Myocyte (in vitro differentiated cells): ENCODE measurements at regions not wholly inside any gene's neighbourhood (a gene's known extent, or its start where the extent isn't known, plus 50 kb on each side); places are given as distances from the start of the nearest gene placed in this dataset.

Experiments
- DNase-seq: peaks from one replicate; pipeline ENCODE4 v3.0.0-alpha.2; 2012; ENCODE audit warnings: low read depth

DNA sequence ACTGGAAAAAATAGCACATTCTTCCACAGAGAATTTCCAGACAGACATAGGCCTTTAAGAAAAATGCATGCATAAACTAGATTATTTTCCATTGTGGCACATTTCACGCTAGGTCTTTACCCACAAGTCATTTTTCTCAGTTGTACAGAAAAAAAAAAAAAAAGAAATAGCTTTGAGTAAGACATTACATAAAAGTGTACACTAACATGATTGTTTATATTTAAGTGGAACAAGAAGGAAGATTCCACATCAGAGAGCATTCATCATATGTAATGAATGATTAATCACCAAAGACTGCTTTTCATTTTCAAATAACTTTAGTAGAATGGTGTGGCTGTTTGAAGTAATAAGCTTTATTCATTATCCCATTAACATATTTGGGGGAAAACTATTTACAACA, 1270.2 kb upstream of the AGA start:
- no peak for DNase-seq

DNA sequence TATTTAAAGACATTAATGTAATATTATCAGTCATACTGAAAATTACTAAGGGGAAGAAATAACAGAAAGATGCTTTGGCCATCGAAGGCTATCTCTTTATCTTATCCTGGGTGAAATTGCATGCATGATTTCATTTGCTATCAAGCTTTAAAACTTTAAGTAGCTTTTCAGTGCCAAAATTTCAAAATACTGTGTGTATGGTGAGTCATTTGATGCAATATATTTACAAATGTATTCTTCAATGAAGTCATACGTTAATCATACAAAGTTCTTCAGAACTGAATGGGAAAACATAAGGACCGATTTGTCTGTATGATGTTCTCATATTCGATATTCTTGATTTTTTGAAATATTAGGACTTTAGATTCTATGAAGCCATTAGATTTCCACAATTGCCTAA, 1295.8 kb upstream of the AGA start:
- DNase-seq, result no peak

DNA sequence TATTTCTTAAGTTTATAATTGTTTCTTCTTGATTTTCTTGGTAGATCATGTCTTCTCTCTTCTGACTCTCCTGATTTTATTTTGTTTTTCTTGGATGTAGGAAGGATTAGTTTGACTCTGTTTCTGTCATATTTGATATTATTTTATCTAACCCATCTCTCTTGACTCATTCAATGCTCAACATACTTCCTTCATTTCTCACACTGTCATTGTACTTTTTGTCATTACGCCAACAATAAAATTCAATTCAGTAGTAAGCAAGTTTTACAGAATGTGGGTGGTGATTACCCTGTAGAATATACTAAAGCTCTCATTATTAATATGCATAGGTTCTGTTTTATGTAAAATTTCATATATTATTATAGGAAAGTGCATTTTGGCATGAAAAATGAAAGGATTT, 1303.0 kb upstream of the AGA start:
- no peak for DNase-seq

DNA sequence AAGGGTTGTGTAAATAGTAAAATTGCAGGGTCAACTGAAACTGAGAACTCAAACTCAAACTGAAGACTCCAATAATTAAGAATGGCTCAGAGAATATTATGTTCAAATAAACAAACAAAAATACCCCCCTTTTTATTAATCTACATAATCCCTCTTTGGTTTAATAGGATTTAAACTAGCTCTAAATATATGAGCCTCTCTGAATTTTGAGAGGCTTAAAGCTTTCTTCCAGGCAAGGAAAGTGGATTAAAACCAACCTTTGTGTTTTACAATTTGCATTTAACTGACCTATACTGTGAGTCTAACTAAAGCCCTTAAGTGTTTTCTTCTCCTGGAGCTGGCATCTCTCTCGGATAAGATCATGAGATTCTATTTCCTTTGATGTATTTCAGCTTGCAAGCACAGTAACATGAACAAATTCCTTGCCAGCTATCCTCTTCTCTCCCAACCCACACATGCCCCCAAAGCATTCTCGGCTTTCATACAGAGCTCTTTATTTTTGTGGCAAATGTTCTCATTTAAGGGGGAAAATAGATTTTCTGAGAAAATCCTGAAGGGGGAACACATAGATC, 1310.8 kb upstream of the AGA start:
- no peak for DNase-seq

DNA sequence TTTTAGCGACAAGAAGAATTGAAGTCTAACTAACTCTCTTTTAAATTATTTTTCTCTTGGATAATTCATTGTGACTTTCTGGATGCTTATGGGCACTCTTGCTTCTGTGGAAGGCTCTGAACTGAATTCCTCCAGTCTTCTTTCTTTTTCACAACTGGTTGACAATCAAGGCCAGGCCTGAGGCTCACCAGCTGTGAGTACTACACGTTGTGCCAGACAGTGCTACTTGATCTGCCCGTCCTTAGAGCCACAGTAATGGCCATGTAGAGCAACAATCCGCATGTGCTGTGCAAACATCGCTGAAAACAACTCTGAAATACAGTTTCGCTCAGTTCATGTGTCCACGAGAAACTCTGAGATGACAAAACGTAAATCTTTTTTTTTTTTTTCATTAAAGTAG, 1336.3 kb upstream of the AGA start:
- no peak for DNase-seq

DNA sequence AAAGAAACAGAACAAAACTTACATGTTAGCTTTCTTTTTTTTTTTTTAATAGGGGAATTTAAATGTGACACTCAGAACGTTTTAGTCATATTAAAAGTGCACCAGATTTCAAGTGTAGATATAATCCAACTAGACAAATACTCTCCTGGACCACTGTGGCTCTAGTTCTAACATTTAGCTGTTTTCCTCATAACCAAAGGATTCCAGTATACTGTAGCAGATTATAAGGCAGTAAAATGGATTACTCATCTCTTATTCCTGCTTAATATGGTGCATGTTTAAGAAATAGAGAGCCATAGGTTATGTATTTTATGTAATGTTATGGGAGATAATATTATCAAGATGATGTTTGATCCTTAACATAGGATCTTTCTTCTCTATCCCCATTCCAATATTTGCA, 1339.5 kb upstream of the AGA start:
- no peak for DNase-seq

DNA sequence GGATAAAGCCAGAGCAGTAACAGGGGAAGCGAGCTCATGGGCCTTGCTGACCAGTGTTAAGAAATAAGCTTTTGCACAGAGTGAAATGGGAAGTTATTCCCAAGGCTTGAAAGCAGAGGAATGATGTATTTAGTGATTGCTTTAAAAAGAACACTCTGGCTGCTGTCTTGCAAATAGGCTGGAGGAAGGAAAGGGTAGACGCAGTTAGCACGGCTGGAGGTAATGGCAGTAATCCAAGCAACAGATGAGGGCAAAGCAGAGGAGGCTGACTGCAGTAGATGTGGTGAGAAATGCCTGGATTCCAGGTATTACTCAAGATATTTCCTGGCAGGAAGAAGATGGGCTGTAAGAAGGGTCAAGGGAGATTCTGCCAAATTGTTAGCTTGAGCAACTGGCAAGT, 1342.3 kb upstream of the AGA start:
- no peak for DNase-seq

DNA sequence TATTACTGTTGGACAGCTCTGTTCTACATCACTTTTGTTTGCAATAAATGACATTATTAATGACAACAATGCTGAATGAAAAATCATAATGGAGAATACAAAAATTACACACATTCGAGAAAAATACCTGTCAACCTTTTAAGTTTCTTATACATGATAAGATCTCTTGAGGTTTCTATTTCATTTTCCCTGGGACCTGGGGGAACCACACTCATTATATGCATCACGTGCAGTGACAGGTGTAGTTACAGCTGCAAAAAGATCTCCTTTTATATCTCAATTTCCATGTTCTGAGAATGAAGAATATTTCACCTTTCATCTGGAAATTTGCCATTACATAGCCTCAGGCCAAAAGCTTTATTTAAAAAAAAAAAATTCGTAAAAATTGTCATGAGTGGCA, 1347.0 kb upstream of the AGA start:
- no peak for DNase-seq

DNA sequence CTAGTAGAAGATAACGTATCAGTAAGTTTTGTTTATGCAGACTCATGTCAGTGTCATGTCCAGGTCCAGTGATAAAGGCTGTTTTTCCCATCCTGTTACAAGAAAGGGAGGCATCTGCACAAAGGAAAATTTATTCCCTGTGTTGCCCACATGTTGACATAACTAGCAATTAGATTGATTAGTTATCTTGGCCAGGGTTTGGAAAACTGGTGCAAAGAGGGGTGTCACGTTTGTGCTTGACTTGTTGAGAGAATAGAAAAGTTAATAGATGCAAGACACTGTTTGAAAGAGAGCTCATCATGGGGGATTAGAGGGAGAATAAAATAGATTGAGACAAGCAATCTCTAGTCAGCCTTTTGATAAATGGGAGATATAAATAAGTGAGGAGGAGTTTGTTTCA, 1357.0 kb upstream of the AGA start:
- DNase-seq, result no peak

DNA sequence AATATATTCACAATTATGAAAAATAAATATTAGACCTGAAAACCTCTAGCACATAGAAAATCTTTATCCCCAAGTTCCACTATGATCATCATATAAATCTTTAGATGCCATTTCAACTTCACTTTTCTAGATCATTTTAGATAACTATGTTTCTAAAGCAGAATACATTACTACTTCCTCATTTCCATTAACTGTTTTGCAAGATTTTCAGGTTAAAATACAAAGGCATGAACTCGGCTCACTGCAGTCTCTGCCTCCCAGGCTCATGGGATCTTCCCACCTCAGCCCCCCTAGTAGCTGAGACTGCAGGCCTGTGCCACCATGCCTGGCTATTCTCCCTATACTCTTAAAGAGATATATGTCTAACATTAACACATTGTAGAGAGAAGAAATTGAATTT, 1365.9 kb upstream of the AGA start:
- no peak for DNase-seq

DNA sequence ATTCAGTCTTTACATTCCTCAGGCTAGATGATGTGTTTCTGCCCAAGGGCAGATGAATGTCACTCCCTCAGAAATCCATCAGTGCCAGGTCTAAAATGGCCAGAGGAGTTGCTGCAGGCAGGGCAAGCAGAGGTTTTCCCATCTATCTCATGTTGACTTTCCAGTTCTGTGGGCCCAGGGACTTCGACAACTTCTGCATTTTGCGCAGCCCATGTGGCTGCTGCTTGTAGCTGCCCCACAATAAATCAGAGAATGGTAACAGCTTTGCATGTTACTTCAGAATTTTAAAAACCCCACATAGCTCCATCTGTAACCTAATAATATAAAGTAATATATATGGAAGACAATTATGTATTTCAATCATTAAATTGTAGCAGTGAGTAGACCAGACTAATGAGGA, 1367.7 kb upstream of the AGA start:
- DNase-seq, result no peak

DNA sequence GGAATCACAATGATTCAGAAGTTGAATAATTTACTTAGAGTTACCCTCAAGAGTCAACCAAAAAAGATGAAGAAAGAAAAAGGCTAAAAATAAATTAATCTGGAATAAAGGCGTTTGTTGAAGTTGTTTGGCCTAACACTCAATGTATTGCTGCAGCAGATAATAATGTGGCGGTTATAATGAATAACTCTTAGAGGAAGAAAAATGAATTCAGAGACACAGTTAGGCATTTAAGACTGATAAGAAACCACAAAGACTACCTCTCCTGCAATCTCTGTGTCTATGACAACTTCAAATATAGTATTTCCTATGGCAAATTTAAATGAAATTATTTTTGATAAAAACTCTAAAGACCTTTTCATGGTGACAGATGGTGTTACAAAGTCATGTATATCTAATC, 1369.1 kb upstream of the AGA start:
- no peak for DNase-seq

DNA sequence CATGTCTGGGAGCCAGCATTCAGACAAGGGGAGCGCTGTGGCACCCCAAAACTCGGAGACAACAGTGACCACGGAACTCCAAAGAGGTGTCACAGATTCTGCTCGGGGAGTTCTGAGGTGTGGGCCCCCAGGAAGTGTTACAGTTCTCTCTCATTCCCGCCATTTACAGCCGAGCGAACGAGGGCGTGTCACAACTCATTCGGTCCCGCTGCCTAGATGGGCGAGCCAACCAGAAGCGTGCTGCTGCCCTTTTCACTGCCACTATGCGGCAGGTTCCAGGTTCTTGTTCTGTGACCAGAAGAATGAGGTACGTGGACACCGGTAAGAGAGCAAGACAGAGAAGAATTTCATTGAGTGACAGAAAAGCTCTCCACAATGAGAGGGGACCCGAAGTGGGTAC, 1370.6 kb upstream of the AGA start:
- DNase-seq, result no peak

DNA sequence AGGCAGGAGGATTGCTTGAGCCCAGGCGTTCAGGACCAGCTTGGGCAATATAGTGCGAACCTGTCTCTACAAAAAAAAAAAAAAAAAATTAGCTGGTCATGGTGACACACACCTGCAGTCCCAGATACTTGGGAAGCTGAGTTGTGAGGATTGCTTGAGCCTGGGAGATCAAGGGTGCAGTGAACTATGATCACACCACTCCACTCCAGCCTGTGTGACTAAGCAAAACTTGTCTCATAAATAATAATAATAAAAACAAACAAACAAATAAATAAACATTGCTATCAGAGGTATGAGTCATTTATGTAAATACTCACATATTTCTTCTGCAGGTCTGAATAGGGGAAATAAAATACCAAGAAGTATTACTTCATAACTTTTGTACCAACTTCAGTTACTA, 1372.7 kb upstream of the AGA start:
- DNase-seq, result no peak

DNA sequence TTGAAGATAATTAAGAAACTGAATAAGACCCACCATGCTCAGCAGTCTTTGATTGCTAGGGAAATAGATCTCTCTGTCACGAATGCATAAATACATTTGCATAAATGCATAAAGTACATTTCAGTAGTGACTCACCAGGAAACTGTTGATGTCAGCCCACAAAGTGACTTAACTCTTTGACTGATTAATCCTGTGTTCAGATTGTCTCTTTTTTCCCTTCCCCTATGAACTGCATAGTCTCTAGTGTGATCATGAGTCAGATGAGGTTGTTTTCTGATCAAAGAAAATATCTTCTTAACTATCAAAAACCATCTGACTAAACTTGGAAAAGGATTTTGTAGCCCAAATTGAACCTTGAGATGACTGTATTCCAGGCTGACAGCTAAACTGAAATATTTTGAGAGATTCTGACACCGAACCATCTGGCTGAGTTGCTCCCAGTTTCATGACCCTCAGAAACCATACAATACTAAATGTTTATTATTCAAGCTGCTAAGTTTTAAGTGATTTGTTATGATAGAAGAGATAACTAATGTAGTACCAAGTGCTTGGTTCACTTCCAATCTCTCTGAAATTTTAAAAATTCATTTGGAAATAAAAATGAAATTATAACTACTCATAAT, 1381.5 kb upstream of the AGA start:
- DNase-seq, result no peak

DNA sequence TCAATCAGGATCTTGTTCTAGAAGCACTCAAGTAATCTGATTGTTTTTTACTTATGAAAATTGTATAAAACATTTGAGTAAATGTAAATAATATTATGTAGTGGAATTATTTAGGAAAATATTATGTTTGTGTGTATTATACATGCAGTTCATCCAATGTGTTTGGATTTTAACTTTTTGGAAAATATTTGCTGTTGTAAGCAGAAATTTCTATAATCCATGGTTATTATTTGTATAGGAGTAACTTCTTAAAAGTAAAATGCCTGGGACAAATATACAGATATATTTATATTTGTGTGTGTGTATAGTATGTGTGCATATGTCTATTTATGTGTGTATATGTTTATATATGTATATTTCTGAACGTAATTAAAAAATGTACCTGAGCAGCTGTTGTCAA, 1394.6 kb upstream of the AGA start:
- DNase-seq, result no peak

DNA sequence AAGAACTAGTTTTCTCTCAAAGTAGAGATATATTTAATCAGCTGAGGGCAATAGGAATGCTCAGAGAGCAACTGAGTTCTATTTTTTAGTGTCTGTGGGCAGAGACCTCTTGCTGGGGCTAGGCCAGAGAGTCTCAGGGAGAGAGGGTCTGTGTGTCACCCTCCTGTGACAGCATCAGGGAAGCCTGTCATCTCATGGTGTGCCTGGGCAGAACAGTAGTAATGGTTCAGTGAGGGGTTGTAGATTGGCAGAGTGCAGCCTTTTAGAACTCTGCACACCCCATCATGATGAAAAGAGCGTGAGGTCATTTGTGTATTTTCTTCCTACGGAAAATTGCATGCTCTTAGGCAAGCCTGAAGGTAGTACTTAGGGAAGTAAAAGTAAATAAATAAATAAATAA, 1396.5 kb upstream of the AGA start:
- no peak for DNase-seq

DNA sequence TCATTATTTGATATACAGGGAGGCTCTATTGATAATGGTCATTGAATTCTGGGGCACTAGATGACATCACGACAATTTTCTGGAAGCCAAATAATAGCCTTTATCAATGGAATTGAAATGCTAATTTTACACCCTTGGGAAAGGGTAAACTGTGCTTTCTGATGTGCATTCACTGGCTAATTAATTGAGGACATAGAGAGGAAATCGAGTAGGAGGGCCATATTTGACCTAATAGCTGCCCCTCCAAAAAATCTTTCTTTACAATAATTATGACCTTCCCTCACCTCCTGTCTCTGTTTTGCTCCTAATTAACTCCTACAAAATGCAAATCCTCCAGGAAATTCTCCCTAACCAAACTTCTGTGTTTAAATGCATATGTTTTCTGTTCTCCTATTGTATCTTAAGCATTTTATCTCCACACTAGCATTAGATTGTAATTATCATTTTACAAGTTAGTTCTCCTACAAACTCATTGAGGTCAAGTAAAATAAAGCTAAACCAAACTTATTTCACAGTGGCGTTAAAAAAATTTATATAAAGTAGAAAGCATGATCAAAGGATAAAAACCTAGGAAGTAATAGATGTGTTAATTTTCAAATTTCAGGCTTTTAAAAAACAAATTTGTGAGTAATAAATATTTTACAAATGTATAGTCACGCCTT, 1414.0 kb upstream of the AGA start:
- no peak for DNase-seq

DNA sequence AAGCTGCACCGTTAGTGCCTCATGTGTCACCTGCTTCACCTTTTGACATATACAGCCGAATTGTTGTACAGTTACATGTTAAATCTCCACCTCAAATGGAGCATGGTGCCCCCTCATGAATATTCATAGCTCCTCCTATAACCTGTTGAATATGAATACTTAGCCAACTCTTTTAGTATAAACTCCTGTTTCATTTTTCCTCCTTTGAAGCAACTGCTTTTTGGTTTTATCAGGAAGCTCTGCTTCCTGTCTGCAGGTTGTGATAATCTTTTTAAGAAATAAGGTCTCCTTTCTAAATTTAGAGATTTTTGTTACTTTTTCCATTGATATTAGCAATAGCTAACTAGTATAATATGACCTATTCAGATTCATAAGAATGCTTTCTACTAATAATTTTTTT, 1429.2 kb upstream of the AGA start:
- DNase-seq, result no peak

DNA sequence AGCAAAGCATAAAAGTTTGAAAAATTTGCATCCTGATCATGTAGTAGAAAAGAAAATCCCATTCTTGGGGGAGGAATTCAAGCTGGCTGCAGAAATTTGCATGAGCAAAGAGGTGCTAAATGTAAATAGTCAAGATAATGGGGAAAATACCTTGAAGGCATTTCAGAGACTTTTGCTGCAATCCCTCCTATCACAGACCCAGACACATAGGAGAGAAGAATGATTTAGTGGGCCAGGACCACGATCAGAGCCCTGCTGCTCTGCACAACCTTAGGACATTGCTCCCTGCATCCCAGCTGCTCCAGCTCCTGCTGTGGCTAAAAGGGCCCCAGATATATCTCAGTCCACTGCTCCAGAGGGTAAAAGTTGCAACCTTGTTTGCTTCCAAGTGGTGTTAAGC, 1439.7 kb upstream of the AGA start:
- no peak for DNase-seq

DNA sequence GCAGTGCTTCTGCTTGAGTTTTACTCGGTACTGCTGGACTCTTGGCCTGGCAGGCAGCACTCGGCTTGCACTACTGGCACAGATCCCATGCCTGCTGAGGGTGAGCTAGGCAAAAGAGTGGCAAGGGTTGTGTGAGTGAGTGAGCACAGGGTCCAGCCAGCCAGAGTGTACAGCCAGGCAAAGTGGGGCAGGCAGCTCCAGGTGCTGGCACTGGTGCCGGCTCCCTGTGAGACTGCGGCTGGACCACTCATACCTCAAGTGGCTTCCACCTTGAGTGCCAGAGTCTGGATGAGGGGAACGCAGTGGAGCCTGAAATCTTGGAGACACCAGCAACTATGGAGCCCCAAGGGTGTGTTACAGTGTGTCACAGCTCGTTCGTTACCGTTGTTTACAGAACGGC, 1451.9 kb upstream of the AGA start:
- DNase-seq, result no peak

DNA sequence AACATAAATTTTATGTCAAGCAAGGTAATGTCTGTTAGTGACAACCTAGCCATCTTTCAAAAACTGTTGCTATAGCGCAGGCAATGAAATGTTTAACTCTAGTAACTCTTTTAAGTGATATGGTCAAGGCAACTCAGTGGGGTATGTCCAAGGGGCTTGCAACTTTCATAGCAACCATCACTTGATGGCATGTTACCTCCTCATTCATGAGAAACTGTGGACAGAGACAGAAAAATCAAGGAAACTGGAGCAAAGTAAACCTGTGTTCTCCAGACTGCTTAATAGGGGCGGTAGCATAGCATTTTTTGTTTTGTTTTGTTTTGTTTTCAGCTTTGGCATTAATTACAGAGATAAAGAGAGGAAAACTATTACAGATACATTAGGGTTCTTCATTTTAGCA, 1456.8 kb upstream of the AGA start:
- no peak for DNase-seq

DNA sequence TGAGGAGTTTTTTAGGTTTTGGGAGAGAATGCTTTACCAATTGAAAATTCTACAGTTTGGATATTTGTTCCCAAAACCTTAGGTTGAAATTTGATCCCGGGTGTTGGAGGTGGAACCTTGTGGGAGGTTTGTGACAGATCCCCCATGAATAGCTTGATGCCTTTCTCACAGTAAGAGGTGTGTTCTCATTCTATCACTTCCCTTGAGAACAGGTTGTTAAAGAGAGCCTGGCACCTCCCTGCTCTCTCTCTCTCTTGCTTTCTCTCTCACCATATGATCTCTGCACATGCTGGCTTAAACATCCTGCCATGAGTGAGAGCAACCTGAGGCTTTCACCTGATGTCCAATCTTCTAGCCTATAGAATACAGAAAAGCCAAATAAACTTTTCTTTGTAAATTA, 1475.5 kb upstream of the AGA start:
- DNase-seq, result no peak
